Osteoblast (primary cell): ENCODE measurements at regions not wholly inside any gene's neighbourhood (a gene's known extent, or its start where the extent isn't known, plus 50 kb on each side); places are given as distances from the start of the nearest gene placed in this dataset.

ENCODE experiments used
- DNase-seq: peaks from one replicate; pipeline ENCODE4 v3.0.0; 2011; ENCODE audit warnings: low spot score, mixed read lengths; ENCODE audit not compliant: insufficient read length; ENCODE audit errors: missing footprints
- H2AFZ ChIP-seq: 2 replicates; pipeline ENCODE4 v1.6.0; 2011; ENCODE audit warnings: mild to moderate bottlenecking, low read length
- H3K27ac ChIP-seq: 2 replicates; pipeline ENCODE4 v1.5.1; 2011; ENCODE audit warnings: mild to moderate bottlenecking, low read depth, low read length, moderate library complexity
- H3K27me3 ChIP-seq: 2 replicates; pipeline ENCODE4 v1.6.0; 2012; ENCODE audit warnings: mild to moderate bottlenecking, control low read depth, inconsistent platforms, low read length, moderate library complexity; ENCODE audit not compliant: insufficient read depth
- H3K36me3 ChIP-seq: 2 replicates; pipeline ENCODE4 v1.5.1; 2011; ENCODE audit warnings: mild to moderate bottlenecking, low read length, control low read depth, moderate library complexity; ENCODE audit not compliant: insufficient read depth
- H3K4me1 ChIP-seq: 2 replicates; pipeline ENCODE4 v1.5.1; 2011; ENCODE audit warnings: mild to moderate bottlenecking, low read length, control low read depth, moderate library complexity; ENCODE audit not compliant: insufficient read depth
- H3K4me2 ChIP-seq: 2 replicates; pipeline ENCODE4 v1.6.0; 2011; ENCODE audit warnings: mild to moderate bottlenecking, low read length; ENCODE audit not compliant: insufficient read depth
- H3K4me3 ChIP-seq: fragments of 200-600 bp; sonication (generic); 3 replicates; pipeline ENCODE4 v1.5.1; 2012; ENCODE audit warnings: mild to moderate bottlenecking, low read length, inconsistent platforms; ENCODE audit not compliant: insufficient read depth
- H3K79me2 ChIP-seq: 2 replicates; pipeline ENCODE4 v1.6.0; 2012; ENCODE audit warnings: mild to moderate bottlenecking, low read length, control low read depth, inconsistent platforms; ENCODE audit not compliant: insufficient read depth
- H3K9me3 ChIP-seq: 2 replicates; pipeline ENCODE4 v1.5.1; 2011; ENCODE audit warnings: low read depth, low read length, control low read depth
- H4K20me1 ChIP-seq: 2 replicates; pipeline ENCODE4 v1.6.0; 2012; ENCODE audit warnings: mild to moderate bottlenecking, low read length, control low read depth; ENCODE audit not compliant: insufficient read depth
- TF ChIP-seq, protein P1 (sequence below): IDR thresholded peaks from 2 replicates; pipeline ENCODE4 v1.5.1; 2011; ENCODE audit warnings: mild to moderate bottlenecking, low read depth, low read length, moderate library complexity; ENCODE audit errors: extremely low read depth

DNA sequence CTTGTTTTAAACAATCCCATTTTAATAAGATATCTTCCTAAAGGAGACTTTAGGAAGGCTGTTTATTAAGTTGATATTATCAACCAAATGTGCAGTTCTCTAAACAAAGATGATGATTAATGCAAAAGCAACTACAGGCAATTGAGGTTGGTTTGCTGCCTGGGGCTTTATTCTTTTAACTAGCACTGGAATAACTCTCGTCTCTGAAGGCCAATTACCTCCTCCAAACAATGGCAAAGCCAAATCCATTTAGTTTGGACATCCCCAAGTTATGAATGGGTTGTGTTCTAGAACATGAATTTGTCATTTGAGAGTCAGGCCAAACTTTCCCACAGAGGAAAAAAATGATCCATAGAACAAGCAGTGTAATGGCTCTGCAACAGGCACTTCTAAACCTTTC is 114.1 kb downstream of the SLC16A9 start:
- no peak for DNase-seq
- Histone ChIP-seq H3K27ac (no peak overlapping the region), H3K27me3 (no peaks in the 10 kb centered on the region), H3K4me1 (no peaks in the 10 kb centered on the region), H4K20me1 (no peaks in the 10 kb centered on the region), H3K79me2 (no peaks in the 10 kb centered on the region), H3K4me2 (no peak overlapping the region), H3K9me3 (no peaks in the 10 kb centered on the region), H2AFZ (no peak overlapping the region), H3K4me3 (no peak overlapping the region), H3K36me3 (no peaks in the 10 kb centered on the region)
- TF ChIP-seq, protein P1, sequence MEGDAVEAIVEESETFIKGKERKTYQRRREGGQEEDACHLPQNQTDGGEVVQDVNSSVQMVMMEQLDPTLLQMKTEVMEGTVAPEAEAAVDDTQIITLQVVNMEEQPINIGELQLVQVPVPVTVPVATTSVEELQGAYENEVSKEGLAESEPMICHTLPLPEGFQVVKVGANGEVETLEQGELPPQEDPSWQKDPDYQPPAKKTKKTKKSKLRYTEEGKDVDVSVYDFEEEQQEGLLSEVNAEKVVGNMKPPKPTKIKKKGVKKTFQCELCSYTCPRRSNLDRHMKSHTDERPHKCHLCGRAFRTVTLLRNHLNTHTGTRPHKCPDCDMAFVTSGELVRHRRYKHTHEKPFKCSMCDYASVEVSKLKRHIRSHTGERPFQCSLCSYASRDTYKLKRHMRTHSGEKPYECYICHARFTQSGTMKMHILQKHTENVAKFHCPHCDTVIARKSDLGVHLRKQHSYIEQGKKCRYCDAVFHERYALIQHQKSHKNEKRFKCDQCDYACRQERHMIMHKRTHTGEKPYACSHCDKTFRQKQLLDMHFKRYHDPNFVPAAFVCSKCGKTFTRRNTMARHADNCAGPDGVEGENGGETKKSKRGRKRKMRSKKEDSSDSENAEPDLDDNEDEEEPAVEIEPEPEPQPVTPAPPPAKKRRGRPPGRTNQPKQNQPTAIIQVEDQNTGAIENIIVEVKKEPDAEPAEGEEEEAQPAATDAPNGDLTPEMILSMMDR, result no peak

DNA sequence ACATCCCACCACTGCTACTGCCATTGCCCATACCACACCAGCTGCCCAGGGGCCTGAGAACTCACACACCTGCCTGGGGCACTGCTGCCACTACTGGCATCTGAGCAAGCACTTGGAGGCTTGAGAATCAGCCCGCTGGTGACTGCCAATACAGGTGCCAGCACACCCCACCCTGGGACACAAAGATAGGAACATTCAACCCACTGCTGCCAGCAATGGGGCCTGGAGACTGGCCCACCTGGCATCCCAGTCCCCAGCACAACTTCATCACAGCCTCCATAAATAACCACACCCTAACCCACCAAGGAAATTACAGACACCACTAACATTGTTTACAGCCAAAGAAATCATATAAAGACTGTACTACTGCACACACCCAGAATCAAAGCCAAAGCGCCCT is 115.9 kb downstream of the SLC16A9 start:
- Histone ChIP-seq H3K27me3 (no peaks in the 10 kb centered on the region), H2AFZ (no peak overlapping the region), H3K4me2 (no peak overlapping the region), H3K36me3 (no peaks in the 10 kb centered on the region), H3K4me3 (no peak overlapping the region), H3K79me2 (no peaks in the 10 kb centered on the region), H4K20me1 (no peaks in the 10 kb centered on the region), H3K27ac (no peak overlapping the region), H3K4me1 (no peaks in the 10 kb centered on the region), H3K9me3 (no peaks in the 10 kb centered on the region)
- TF ChIP-seq, protein P1, result no peak
- no peak for DNase-seq

DNA sequence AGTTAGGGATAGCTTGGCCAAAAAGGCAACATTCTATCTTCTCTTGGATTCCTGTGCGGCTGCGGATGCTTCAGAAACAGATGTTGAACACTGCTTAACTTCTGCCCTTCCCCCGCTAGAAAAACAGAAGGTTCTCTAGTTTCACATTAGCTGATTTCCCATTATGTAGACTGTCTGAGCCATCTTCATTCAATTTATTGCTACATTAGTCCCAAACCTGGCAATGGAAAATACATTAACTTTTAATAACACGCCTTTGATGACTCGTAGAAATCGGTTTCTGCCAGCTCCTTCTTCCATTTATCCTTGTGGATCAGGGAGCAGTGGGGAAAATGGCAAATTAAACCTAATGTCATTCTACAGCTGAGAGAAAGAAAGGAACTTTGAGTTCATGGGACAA is 119.9 kb downstream of the SLC16A9 start:
- Histone ChIP-seq H3K27ac (no peak overlapping the region), H2AFZ (no peak overlapping the region), H3K4me2 (no peak overlapping the region), H3K79me2 (no peaks in the 10 kb centered on the region), H3K36me3 (no peaks in the 10 kb centered on the region), H3K4me1 (no peaks in the 10 kb centered on the region), H3K4me3 (no peak overlapping the region), H3K27me3 (no peaks in the 10 kb centered on the region), H4K20me1 (no peaks in the 10 kb centered on the region), H3K9me3 (no peaks in the 10 kb centered on the region)
- DNase-seq, result no peak
- TF ChIP-seq, protein P1, result no peak

DNA sequence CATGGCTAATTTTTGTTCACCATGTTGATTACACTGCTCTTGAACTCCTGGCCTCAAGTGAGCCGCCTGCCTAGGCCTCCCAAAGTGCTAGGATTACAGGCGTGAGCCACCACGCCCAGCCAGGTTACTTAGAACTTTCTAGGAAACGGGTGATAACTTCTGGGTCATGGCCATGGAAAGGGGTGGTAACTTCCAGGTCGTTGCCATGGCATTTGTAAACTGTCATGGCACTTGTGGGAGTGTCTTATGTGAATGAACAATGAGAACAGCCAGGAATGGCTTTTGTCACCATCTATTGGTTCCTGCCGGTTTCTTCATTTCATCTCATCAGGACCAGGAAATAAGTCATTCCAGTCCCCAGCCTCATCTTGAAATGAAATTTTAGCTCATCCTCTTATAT is 120.9 kb downstream of the SLC16A9 start:
- Histone ChIP-seq H2AFZ (no peak overlapping the region), H3K4me2 (no peak overlapping the region), H4K20me1 (no peaks in the 10 kb centered on the region), H3K79me2 (no peaks in the 10 kb centered on the region), H3K36me3 (no peaks in the 10 kb centered on the region), H3K9me3 (no peaks in the 10 kb centered on the region), H3K4me1 (no peaks in the 10 kb centered on the region), H3K27ac (no peak overlapping the region), H3K27me3 (no peaks in the 10 kb centered on the region), H3K4me3 (no peak overlapping the region)
- TF ChIP-seq, protein P1, result no peak
- DNase-seq, result no peak
